DND-41 (cell line): ENCODE measurements at regions not wholly inside any gene's neighbourhood (a gene's known extent, or its start where the extent isn't known, plus 50 kb on each side); places are given as distances from the start of the nearest gene placed in this dataset.

Experiments
- ATAC-seq: fragments of 200-7000 bp; cut with Tn5 transposase; 3 replicates; pipeline ENCODE4 v1.9.1; 2021; ENCODE audit warnings: low read depth; ENCODE audit not compliant: insufficient read depth
- DNase-seq: peaks from one replicate; pipeline ENCODE4 v3.0.0-alpha.2; 2020
- H2AFZ ChIP-seq: 2 replicates; pipeline ENCODE4 v1.6.0; 2012; ENCODE audit warnings: low read depth, low read length
- H3K27ac ChIP-seq: 2 replicates; pipeline ENCODE4 v1.5.1; 2012; ENCODE audit warnings: low read length, inconsistent platforms
- H3K27me3 ChIP-seq: fragments of 200-600 bp; sonication (generic); 2 replicates; pipeline ENCODE4 v1.6.0; 2012; ENCODE audit warnings: low read length, mild to moderate bottlenecking, inconsistent platforms; ENCODE audit not compliant: insufficient read depth, poor library complexity
- H3K36me3 ChIP-seq: 2 replicates; pipeline ENCODE4 v1.5.1; 2012; ENCODE audit warnings: low read length, inconsistent platforms; ENCODE audit not compliant: insufficient read depth
- H3K4me1 ChIP-seq: 2 replicates; pipeline ENCODE4 v1.5.1; 2012; ENCODE audit warnings: mild to moderate bottlenecking, low read length; ENCODE audit not compliant: insufficient read depth
- H3K4me2 ChIP-seq: 2 replicates; pipeline ENCODE4 v1.6.0; 2012; ENCODE audit warnings: mild to moderate bottlenecking, moderate library complexity, low read length, inconsistent platforms; ENCODE audit not compliant: insufficient read depth
- H3K4me3 ChIP-seq, 2 experiments: fragments of 200-600 bp in 1 of 2; shearing (Covaris generic) in 1 of 2; 2 replicates each; pipeline ENCODE4 v1.5.1; 2012 to 2016; ENCODE audit warnings: inconsistent platforms in 2 of 2, low read length in 2 of 2, mild to moderate bottlenecking in 2 of 2, low read depth in 1 of 2, moderate library complexity in 1 of 2
- H3K79me2 ChIP-seq: 2 replicates; pipeline ENCODE4 v1.6.0; 2012; ENCODE audit warnings: low read length, inconsistent platforms; ENCODE audit not compliant: insufficient read depth
- H3K9ac ChIP-seq: 2 replicates; pipeline ENCODE4 v1.6.0; 2012; ENCODE audit warnings: low read depth, mild to moderate bottlenecking, inconsistent platforms, low read length, moderate library complexity
- H3K9me3 ChIP-seq: 2 replicates; pipeline ENCODE4 v1.5.1; 2012; ENCODE audit warnings: low read length, moderate library complexity, mild to moderate bottlenecking, inconsistent platforms; ENCODE audit not compliant: insufficient read depth, severe bottlenecking
- H4K20me1 ChIP-seq: 2 replicates; pipeline ENCODE4 v1.6.0; 2012; ENCODE audit warnings: low read length; ENCODE audit not compliant: insufficient read depth
- EZH2 ChIP-seq: IDR thresholded peaks from 3 replicates; pipeline ENCODE4 v1.6.1; 2012; ENCODE audit warnings: borderline replicate concordance, low read depth, mild to moderate bottlenecking, moderate library complexity, low read length, inconsistent platforms; ENCODE audit not compliant: severe bottlenecking
- TF ChIP-seq, protein P1 (sequence below): IDR thresholded peaks from 2 replicates; pipeline ENCODE4 v1.5.1; 2012; ENCODE audit warnings: borderline replicate concordance, low read length, moderate library complexity, mild to moderate bottlenecking; ENCODE audit not compliant: poor library complexity, severe bottlenecking; ENCODE audit errors: extremely low read depth

DNA sequence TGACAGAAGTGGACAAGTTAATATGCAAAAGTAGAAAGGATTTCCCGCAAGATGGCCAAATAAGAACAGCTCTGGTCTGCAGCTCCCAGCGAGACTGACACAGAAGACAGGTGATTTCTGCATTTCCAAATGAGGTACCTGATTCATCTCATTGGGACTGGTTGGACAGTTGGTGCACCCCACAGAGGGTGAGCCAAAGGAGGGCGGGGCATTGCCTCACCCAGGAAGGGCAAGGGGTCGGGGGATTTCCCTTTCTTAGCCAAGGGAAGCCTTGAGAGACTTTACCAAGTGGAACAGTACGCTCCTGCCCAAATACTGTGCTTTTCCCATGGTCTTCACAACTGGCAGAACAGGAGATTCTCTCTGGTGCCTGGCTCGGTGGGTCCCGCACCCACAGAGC lies 191.3 kb downstream of the ALG10B start:
- H4K20me1 ChIP-seq, result no peaks in the 10 kb centered on the region
- no peak overlapping the region for H3K4me3 ChIP-seq
- no peak overlapping the region for H3K4me2 ChIP-seq
- no peak overlapping the region for H3K9ac ChIP-seq
- H2AFZ ChIP-seq, result no peak overlapping the region
- ATAC-seq (no peak), DNase-seq (no peak)
- no peaks in the 10 kb centered on the region for H3K79me2 ChIP-seq
- H3K36me3 ChIP-seq, result no peaks in the 10 kb centered on the region
- no peaks in the 10 kb centered on the region for H3K9me3 ChIP-seq
- no peaks in the 10 kb centered on the region for H3K4me1 ChIP-seq
- no peaks in the 10 kb centered on the region for H3K27me3 ChIP-seq
- no peak overlapping the region for H3K27ac ChIP-seq
- TF ChIP-seq, protein P1, sequence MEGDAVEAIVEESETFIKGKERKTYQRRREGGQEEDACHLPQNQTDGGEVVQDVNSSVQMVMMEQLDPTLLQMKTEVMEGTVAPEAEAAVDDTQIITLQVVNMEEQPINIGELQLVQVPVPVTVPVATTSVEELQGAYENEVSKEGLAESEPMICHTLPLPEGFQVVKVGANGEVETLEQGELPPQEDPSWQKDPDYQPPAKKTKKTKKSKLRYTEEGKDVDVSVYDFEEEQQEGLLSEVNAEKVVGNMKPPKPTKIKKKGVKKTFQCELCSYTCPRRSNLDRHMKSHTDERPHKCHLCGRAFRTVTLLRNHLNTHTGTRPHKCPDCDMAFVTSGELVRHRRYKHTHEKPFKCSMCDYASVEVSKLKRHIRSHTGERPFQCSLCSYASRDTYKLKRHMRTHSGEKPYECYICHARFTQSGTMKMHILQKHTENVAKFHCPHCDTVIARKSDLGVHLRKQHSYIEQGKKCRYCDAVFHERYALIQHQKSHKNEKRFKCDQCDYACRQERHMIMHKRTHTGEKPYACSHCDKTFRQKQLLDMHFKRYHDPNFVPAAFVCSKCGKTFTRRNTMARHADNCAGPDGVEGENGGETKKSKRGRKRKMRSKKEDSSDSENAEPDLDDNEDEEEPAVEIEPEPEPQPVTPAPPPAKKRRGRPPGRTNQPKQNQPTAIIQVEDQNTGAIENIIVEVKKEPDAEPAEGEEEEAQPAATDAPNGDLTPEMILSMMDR, result no peak
- TF ChIP-seq EZH2, result no peak

DNA sequence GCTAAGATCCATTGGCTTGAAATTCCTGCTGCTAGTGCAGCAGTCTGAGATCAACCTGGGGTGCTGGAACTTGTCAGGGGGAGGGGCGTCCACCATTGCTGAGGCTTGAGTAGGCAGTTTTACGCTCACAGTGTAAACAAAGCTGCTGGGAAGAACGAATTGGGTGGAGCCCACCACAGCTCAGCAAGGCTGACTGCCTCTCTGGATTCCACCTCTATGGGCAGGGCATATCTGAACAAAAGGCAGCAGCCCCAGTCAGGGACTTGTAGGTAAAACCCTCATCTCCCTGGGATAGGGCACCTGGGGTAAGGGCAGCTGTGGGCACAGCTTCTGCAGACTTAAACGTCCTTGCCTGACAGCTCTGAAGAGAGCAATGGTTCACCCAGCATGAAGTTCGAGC lies 191.7 kb downstream of the ALG10B start:
- Histone ChIP-seq H3K9me3 (no peaks in the 10 kb centered on the region), H2AFZ (no peak overlapping the region), H3K9ac (no peak overlapping the region), H4K20me1 (no peaks in the 10 kb centered on the region), H3K27me3 (no peaks in the 10 kb centered on the region), H3K4me1 (no peaks in the 10 kb centered on the region), H3K4me3 (no peak overlapping the region), H3K27ac (no peak overlapping the region), H3K79me2 (no peaks in the 10 kb centered on the region), H3K36me3 (no peaks in the 10 kb centered on the region), H3K4me2 (no peak overlapping the region)
- TF ChIP-seq EZH2, result no peak
- TF ChIP-seq, protein P1, result no peak
- DNase-seq, result no peak
- ATAC-seq, result no peak

DNA sequence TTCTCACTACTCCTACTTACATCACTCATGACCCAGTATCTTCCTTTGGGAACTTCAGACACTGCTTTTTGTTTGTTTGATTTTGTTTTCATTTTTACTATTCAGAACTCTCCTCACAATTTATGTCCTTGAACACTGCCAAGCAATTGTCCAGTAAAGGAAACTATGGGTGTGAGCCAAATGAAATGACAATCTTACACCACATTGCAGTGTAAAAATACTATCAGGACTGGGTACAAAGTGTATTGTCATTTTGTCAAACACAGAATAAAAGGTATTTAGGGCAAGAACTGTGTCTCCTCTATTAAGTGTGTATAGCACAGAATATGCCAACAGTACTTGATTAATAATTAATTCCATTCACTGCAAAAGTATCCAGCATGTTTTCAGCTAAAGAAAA lies 199.3 kb downstream of the ALG10B start:
- H2AFZ ChIP-seq, result no peak overlapping the region
- no peaks in the 10 kb centered on the region for H3K9me3 ChIP-seq
- no peak overlapping the region for H3K4me2 ChIP-seq
- no peak for DNase-seq
- no peaks in the 10 kb centered on the region for H4K20me1 ChIP-seq
- H3K9ac ChIP-seq, result no peak overlapping the region
- H3K4me3 ChIP-seq, result no peak overlapping the region
- no peaks in the 10 kb centered on the region for H3K4me1 ChIP-seq
- no peaks in the 10 kb centered on the region for H3K36me3 ChIP-seq
- no peak for ATAC-seq
- H3K79me2 ChIP-seq, result no peaks in the 10 kb centered on the region
- TF ChIP-seq EZH2, result no peak
- no peaks in the 10 kb centered on the region for H3K27me3 ChIP-seq
- H3K27ac ChIP-seq, result no peak overlapping the region

DNA sequence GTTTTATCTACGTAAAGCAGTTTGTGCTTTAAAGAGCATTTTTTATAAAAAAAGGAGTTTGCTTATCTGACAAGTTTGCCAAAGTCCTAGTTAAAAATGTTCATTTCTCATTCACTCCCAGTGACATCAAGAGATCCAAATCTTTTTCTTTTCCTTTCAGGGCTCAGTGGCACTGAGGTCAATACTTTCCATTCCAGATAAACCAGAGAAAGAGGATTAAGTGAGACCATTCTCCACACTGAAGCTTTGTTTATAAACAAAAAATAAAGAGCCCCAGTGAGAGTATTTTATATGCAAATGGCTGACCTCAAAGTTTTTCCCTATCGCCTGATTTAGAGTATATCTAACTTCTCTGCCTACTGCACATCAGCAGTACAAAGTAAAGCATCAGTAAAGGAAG lies 199.8 kb downstream of the ALG10B start:
- Histone ChIP-seq H3K27me3 (no peaks in the 10 kb centered on the region), H2AFZ (no peak overlapping the region), H3K27ac (no peak overlapping the region), H3K9ac (no peak overlapping the region), H3K9me3 (no peaks in the 10 kb centered on the region), H3K4me2 (no peak overlapping the region), H3K4me3 (no peak overlapping the region), H3K36me3 (no peaks in the 10 kb centered on the region), H3K4me1 (no peaks in the 10 kb centered on the region), H3K79me2 (no peaks in the 10 kb centered on the region), H4K20me1 (no peaks in the 10 kb centered on the region)
- DNase-seq, result no peak
- no peak for ATAC-seq
- TF ChIP-seq, protein P1, result no peak
- TF ChIP-seq EZH2, result no peak
